Activated naive CD4-positive, alpha-beta T cell treated with anti-CD3 and anti-CD28 coated beads, Interleukin-2, amount 10 ng/mL, durations not matched to agents 7 days and 5 days (primary cell): ENCODE measurements at regions not wholly inside any gene's neighbourhood (a gene's known extent, or its start where the extent isn't known, plus 50 kb on each side); places are given as distances from the start of the nearest gene placed in this dataset.

Experiments
- CTCF ChIA-PET: fragments of 350-600 bp; sonication (Branson Sonifier 250); formaldehyde crosslinking; loops from one replicate; lab custom pipeline; 2021; ENCODE audit warnings: antibody characterized with exemption; lab: Charles Lee
- DNase-seq: peaks from one replicate; pipeline ENCODE4 v3.0.0-alpha.2; 2020
- H3K27ac Mint-ChIP-seq: one replicate; pipeline ENCODE4 v1.8.0; 2021; ENCODE audit warnings: mild to moderate bottlenecking, moderate library complexity, mixed read lengths
- H3K27me3 Mint-ChIP-seq: one replicate; pipeline ENCODE4 v1.8.0; 2021; ENCODE audit warnings: mild to moderate bottlenecking, mixed read lengths
- H3K36me3 Mint-ChIP-seq: one replicate; pipeline ENCODE4 v1.8.0; 2021; ENCODE audit warnings: mixed read lengths
- H3K4me1 Mint-ChIP-seq: one replicate; pipeline ENCODE4 v1.8.0; 2021; ENCODE audit warnings: mixed read lengths
- H3K4me3 Mint-ChIP-seq: one replicate; pipeline ENCODE4 v1.8.0; 2021; ENCODE audit warnings: mild to moderate bottlenecking, moderate library complexity, mixed read lengths
- H3K9me3 Mint-ChIP-seq: one replicate; pipeline ENCODE4 v1.8.0; 2021; ENCODE audit warnings: mixed read lengths

GRCh38 chr1:36708587-36708986 is 225.9 kb upstream of the CSF3R start:
- H3K36me3 Mint-ChIP-seq = no peaks in the 10 kb centered on the region
- CTCF ChIA-PET = no interaction called here
- no peak overlapping the region for H3K27ac Mint-ChIP-seq
- DNase-seq = no peak
- peaks cover 61% of the 10 kb centered on the region for H3K27me3 Mint-ChIP-seq
- no peaks in the 10 kb centered on the region for H3K4me1 Mint-ChIP-seq
- H3K4me3 Mint-ChIP-seq = no peak overlapping the region
- no peaks in the 10 kb centered on the region for H3K9me3 Mint-ChIP-seq

GRCh38 chr1:36707221-36707620 is 224.5 kb upstream of the CSF3R start:
- Mint-ChIP-seq H3K27me3 (peaks cover 64% of the 10 kb centered on the region), H3K9me3 (no peaks in the 10 kb centered on the region), H3K4me1 (no peaks in the 10 kb centered on the region), H3K36me3 (no peaks in the 10 kb centered on the region), H3K27ac (no peak overlapping the region), H3K4me3 (no peak overlapping the region)
- no peak for DNase-seq
- CTCF ChIA-PET = no interaction called here

DNA sequence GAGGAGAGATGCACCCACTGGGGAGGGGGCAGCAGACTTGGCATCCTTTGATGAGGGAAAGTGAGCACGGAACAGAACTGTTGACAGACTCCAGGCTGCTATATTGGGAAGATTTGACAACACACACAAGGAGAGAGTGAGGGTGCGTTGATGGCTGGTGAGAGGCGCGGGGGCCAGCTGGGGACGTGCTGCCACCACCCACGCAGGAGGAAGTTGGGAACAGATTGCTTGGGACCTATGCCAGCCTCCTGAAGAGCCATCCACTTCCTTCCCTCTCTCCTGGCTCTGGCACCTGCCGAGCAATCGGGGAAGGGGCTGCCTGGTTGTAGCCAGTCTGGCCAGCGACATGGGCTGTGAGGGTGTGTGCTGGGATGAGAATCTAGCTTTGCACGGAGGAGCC is 223.7 kb upstream of the CSF3R start:
- H3K36me3 Mint-ChIP-seq = no peaks in the 10 kb centered on the region
- H3K4me1 Mint-ChIP-seq = no peaks in the 10 kb centered on the region
- no peak overlapping the region for H3K27ac Mint-ChIP-seq
- H3K4me3 Mint-ChIP-seq = no peak overlapping the region
- DNase-seq = no peak
- no peaks in the 10 kb centered on the region for H3K9me3 Mint-ChIP-seq
- peaks cover 56% of the 10 kb centered on the region for H3K27me3 Mint-ChIP-seq
- CTCF ChIA-PET = no interaction called here

- no peak overlapping the region for H3K27ac Mint-ChIP-seq
- peaks cover 53% of the 10 kb centered on the region for H3K27me3 Mint-ChIP-seq
- H3K9me3 Mint-ChIP-seq = no peaks in the 10 kb centered on the region
- no peak overlapping the region for H3K4me3 Mint-ChIP-seq
- no peaks in the 10 kb centered on the region for H3K36me3 Mint-ChIP-seq
- no peaks in the 10 kb centered on the region for H3K4me1 Mint-ChIP-seq
- CTCF ChIA-PET = no interaction called here
- no peak for DNase-seq
These were observed 222.9 kb upstream of the CSF3R start for GRCh38 chr1:36705629-36706028.

DNA sequence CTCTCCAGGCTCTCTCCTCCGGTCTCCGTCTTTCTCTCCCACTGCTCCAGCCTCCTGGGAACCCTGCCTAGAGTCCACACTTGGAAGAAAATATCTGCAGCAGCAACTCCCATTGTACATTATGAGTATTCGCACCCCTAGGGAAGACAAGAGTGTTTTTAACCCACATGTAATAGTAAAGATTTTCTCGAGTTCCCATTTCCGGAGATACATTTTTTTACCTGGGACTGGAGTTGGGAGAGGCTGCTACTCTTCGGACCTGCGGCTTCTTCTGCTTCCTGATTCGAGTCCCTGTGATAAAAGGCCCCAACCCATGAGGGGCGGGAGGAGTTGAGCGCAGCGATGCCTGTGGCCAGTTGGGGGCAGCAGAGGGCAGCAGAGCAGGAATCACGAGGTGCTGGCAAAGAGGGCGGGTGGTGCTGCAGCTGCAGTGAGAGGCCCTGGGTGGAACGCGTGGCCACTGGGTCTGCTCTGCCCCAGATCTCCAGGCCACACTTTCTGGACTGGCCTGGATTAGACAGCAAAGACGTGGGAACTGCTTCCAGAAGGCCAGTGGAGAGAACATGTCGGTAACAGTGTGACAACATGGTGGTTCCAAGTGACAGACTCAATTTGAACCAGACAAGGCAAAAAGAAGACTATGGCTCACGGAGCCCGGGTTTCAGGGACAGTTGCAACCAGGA is 221.0 kb upstream of the CSF3R start:
- Mint-ChIP-seq H3K4me3 (no peak overlapping the region), H3K4me1 (no peaks in the 10 kb centered on the region), H3K36me3 (no peaks in the 10 kb centered on the region), H3K9me3 (no peaks in the 10 kb centered on the region), H3K27me3 (peaks cover 44% of the 10 kb centered on the region), H3K27ac (no peak overlapping the region)
- DNase-seq = peak; percentile 82
- CTCF ChIA-PET = no interaction called here

GRCh38 chr1:36702963-36703362 is 220.2 kb upstream of the CSF3R start:
- Mint-ChIP-seq H3K27me3 (peaks cover 44% of the 10 kb centered on the region), H3K4me3 (no peak overlapping the region), H3K27ac (no peak overlapping the region), H3K4me1 (no peaks in the 10 kb centered on the region), H3K36me3 (no peaks in the 10 kb centered on the region), H3K9me3 (no peaks in the 10 kb centered on the region)
- DNase-seq = no peak
- CTCF ChIA-PET = no interaction called here

GRCh38 chr1:36699113-36699911 is 216.6 kb upstream of the CSF3R start:
- no peaks in the 10 kb centered on the region for H3K9me3 Mint-ChIP-seq
- H3K4me3 Mint-ChIP-seq = no peak overlapping the region
- H3K36me3 Mint-ChIP-seq = no peaks in the 10 kb centered on the region
- no peak for DNase-seq
- H3K27me3 Mint-ChIP-seq = peaks cover 33% of the 10 kb centered on the region
- no peak overlapping the region for H3K27ac Mint-ChIP-seq
- CTCF ChIA-PET = no interaction called here
- no peaks in the 10 kb centered on the region for H3K4me1 Mint-ChIP-seq

- peaks cover 27% of the 10 kb centered on the region for H3K27me3 Mint-ChIP-seq
- no peaks in the 10 kb centered on the region for H3K9me3 Mint-ChIP-seq
- no peak overlapping the region for H3K4me3 Mint-ChIP-seq
- CTCF ChIA-PET = no interaction called here
- no peaks in the 10 kb centered on the region for H3K36me3 Mint-ChIP-seq
- H3K4me1 Mint-ChIP-seq = no peaks in the 10 kb centered on the region
- DNase-seq = no peak
- H3K27ac Mint-ChIP-seq = no peak overlapping the region
These were observed 215.3 kb upstream of the CSF3R start for GRCh38 chr1:36697836-36698605.

GRCh38 chr1:36696261-36696940 is 213.7 kb upstream of the CSF3R start:
- Mint-ChIP-seq H3K4me3 (no peak overlapping the region), H3K36me3 (no peaks in the 10 kb centered on the region), H3K27me3 (peaks cover 31% of the 10 kb centered on the region), H3K27ac (no peak overlapping the region), H3K4me1 (no peaks in the 10 kb centered on the region), H3K9me3 (no peaks in the 10 kb centered on the region)
- no peak for DNase-seq
- CTCF ChIA-PET = no interaction called here

DNA sequence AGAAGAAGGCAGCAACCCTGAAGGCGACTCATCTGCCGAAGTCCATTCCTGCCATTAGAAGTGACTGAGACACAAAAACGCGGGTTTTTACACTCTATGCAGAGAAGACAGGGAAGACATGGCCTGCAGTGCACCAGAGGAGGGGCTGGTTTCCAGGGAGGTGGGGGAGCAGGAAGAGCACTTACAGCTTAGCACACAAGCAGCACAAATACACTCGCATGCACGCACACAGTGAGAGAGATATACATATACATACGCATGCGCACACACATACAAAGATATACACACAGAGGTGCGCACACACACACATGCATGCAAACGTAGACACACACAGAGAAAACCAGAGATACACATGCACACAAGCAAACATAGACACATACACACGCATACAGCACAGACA is 210.9 kb upstream of the CSF3R start:
- no peaks in the 10 kb centered on the region for H3K9me3 Mint-ChIP-seq
- H3K4me1 Mint-ChIP-seq = no peaks in the 10 kb centered on the region
- peaks cover 25% of the 10 kb centered on the region for H3K27me3 Mint-ChIP-seq
- no peaks in the 10 kb centered on the region for H3K36me3 Mint-ChIP-seq
- no peak overlapping the region for H3K4me3 Mint-ChIP-seq
- DNase-seq = no peak
- H3K27ac Mint-ChIP-seq = no peak overlapping the region
- CTCF ChIA-PET = no interaction called here

DNA sequence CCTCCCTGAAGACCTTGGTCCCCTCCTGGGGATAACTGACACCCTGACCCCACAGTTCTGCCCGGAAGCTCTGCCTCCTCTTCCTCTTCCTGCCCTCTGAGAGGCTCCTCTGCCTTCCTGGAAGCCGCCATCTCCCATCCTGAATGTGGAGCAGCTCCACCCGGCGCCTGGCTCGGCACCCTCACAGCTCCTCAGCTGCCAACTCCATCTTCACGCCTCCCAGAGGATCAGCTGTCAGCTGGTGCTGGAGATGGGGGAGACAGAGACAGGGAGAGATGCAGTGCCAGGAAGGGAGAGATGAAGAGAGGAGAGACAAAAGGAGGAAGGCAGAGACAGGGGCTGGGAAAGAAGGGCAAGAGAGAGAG is 210.4 kb upstream of the CSF3R start:
- Mint-ChIP-seq H3K27me3 (peaks cover 22% of the 10 kb centered on the region), H3K4me1 (no peaks in the 10 kb centered on the region), H3K9me3 (no peaks in the 10 kb centered on the region), H3K4me3 (no peak overlapping the region), H3K36me3 (no peaks in the 10 kb centered on the region), H3K27ac (no peak overlapping the region)
- CTCF ChIA-PET = no interaction called here
- DNase-seq = no peak

GRCh38 chr1:36692465-36693160 is 209.9 kb upstream of the CSF3R start:
- CTCF ChIA-PET = no interaction called here
- no peaks in the 10 kb centered on the region for H3K36me3 Mint-ChIP-seq
- no peaks in the 10 kb centered on the region for H3K9me3 Mint-ChIP-seq
- DNase-seq = no peak
- no peaks in the 10 kb centered on the region for H3K4me1 Mint-ChIP-seq
- H3K27ac Mint-ChIP-seq = no peak overlapping the region
- H3K4me3 Mint-ChIP-seq = no peak overlapping the region
- H3K27me3 Mint-ChIP-seq = peaks cover 27% of the 10 kb centered on the region

GRCh38 chr1:36691374-36691773 is 208.7 kb upstream of the CSF3R start:
- Mint-ChIP-seq H3K9me3 (no peaks in the 10 kb centered on the region), H3K4me3 (no peak overlapping the region), H3K36me3 (no peaks in the 10 kb centered on the region), H3K27me3 (peaks cover 33% of the 10 kb centered on the region), H3K4me1 (no peaks in the 10 kb centered on the region), H3K27ac (no peak overlapping the region)
- CTCF ChIA-PET = no interaction called here
- no peak for DNase-seq

DNA sequence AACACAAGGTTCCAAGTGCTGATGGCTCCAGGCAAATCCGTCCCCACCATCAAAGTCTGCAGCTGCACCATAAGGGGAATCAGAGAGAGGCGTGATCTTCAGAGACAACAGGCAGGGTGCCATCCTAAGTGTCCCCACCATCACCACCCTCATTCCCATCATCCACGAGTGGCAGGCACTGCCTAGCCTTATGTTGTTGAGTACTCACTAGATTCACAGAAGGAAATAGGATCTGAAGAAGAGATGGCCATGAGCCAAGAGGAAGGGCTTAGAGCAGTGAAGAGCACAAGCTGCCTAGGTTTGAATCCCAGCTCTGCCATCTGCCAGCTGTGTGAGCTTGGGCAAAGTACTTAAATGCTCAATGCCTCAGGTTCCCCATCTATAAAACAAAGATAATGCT is 207.3 kb upstream of the CSF3R start:
- CTCF ChIA-PET = interaction anchor here (0.6 kb wide), 1 partner anchor 171 kb away, joined by 3 read pairs; no protein-coding TSS in a partner anchor
- Mint-ChIP-seq H3K27me3 (peaks cover 28% of the 10 kb centered on the region), H3K36me3 (no peaks in the 10 kb centered on the region), H3K4me1 (no peaks in the 10 kb centered on the region), H3K4me3 (no peak overlapping the region), H3K27ac (no peak overlapping the region), H3K9me3 (no peaks in the 10 kb centered on the region)
- DNase-seq = no peak
